HPDE6-E6E7 (cell line): ENCODE measurements at regions not wholly inside any gene's neighbourhood (a gene's known extent, or its start where the extent isn't known, plus 50 kb on each side); places are given as distances from the start of the nearest gene placed in this dataset.

Experiments
- DNase-seq: peaks from one replicate; pipeline ENCODE4 v3.0.0; 2011; ENCODE audit warnings: missing footprints; ENCODE audit errors: extremely low spot score

- DNase-seq, result no peak
These were observed 313.8 kb downstream of the ZPLD1 start for GRCh38 chr3:102748646-102749045.

GRCh38 chr3:102750322-102750721, 315.5 kb downstream of the ZPLD1 start:
- no peak for DNase-seq

- no peak for DNase-seq
These were observed 319.1 kb downstream of the ZPLD1 start for GRCh38 chr3:102753901-102754300.

- no peak for DNase-seq
These were observed 321.9 kb downstream of the ZPLD1 start for GRCh38 chr3:102756706-102757105.

GRCh38 chr3:102757950-102758349, 323.1 kb downstream of the ZPLD1 start:
- DNase-seq, result no peak

- no peak for DNase-seq
These were observed 327.0 kb downstream of the ZPLD1 start for GRCh38 chr3:102761766-102762165.

- no peak for DNase-seq
These were observed 356.0 kb downstream of the ZPLD1 start for GRCh38 chr3:102790747-102791325.

GRCh38 chr3:102791641-102792589, 357.1 kb downstream of the ZPLD1 start:
- no peak for DNase-seq

GRCh38 chr3:102796804-102797203, 362.0 kb downstream of the ZPLD1 start:
- no peak for DNase-seq

- no peak for DNase-seq
These were observed 368.1 kb downstream of the ZPLD1 start for GRCh38 chr3:102802819-102803420.

- DNase-seq, result no peak
These were observed 376.1 kb downstream of the ZPLD1 start for GRCh38 chr3:102810937-102811336.

GRCh38 chr3:102826636-102827035, 391.8 kb downstream of the ZPLD1 start:
- no peak for DNase-seq

- DNase-seq, result no peak
These were observed 392.6 kb downstream of the ZPLD1 start for GRCh38 chr3:102827386-102827785.

- DNase-seq, result no peak
These were observed 395.6 kb downstream of the ZPLD1 start for GRCh38 chr3:102830415-102830814.

- DNase-seq, result no peak
These were observed 407.1 kb downstream of the ZPLD1 start for GRCh38 chr3:102841866-102842265.

- no peak for DNase-seq
These were observed 432.0 kb downstream of the ZPLD1 start for GRCh38 chr3:102866845-102867244.

GRCh38 chr3:102883515-102883914, 448.7 kb downstream of the ZPLD1 start:
- DNase-seq, result no peak

- DNase-seq, result no peak
These were observed 450.5 kb downstream of the ZPLD1 start for GRCh38 chr3:102885289-102885688.

GRCh38 chr3:102887431-102887830, 452.6 kb downstream of the ZPLD1 start:
- no peak for DNase-seq

- no peak for DNase-seq
These were observed 462.2 kb downstream of the ZPLD1 start for GRCh38 chr3:102896851-102897621.

GRCh38 chr3:102904629-102905028, 469.8 kb downstream of the ZPLD1 start:
- no peak for DNase-seq

GRCh38 chr3:102905811-102906210, 471.0 kb downstream of the ZPLD1 start:
- no peak for DNase-seq
